ENCODE measurements at regions not wholly inside any gene's neighbourhood (a gene's known extent, or its start where the extent isn't known, plus 50 kb on each side); places are given as distances from the start of the nearest gene placed in this dataset.
"Not testable (repeated sequence)": the region's sequence is repeated elsewhere in the genome, so short reads cannot be mapped to it uniquely, and the experiment has no call there.

DNA sequence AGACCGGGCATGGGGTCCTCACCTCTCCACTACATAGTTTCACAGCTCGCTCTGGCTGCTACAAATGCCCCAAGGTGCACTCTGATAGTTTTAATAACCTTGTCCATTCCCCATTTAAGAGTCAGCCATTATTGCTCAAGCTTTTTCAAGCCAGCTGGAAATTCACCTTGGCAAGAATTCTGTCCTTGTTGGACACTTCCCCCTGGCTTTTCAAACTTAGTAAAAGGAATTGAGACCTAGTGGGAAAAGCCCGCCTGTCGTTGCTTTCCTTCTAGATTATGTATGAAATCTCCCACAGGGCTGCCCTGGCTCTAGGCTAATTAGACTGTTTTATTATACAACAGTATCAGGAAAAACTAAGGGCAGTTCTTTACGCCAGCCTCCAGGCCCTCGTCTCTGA is 293.7 kb upstream of the GADL1 start:
- DNase-seq, result no peak

GRCh38 chr3:31189330-31189729 is 294.9 kb upstream of the GADL1 start:
- DNase-seq, result no peak

- no peak for DNase-seq
Measured at GRCh38 chr3:31189971-31190370, 295.5 kb upstream of the GADL1 start.

GRCh38 chr3:31191354-31191753 is 296.9 kb upstream of the GADL1 start:
- no peak for DNase-seq

DNA sequence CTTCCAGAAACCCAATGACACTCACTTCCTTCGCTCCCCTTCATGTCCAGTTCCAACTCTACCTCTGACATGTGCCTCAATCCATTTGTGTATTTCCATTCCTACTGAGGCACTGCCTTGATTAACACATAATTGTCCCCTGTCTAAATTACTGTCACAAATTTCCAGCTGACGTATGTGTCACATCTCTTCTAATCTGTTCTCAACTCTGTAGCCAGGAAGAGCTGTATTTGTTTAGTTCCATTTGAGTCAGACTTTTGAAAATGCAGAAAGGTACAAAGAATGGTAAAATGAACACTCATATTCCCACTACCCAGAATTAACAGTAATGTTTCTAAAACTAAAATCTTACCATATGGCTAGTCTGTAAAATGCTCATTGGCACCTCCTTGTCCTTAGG is 299.0 kb upstream of the GADL1 start:
- no peak for DNase-seq

DNA sequence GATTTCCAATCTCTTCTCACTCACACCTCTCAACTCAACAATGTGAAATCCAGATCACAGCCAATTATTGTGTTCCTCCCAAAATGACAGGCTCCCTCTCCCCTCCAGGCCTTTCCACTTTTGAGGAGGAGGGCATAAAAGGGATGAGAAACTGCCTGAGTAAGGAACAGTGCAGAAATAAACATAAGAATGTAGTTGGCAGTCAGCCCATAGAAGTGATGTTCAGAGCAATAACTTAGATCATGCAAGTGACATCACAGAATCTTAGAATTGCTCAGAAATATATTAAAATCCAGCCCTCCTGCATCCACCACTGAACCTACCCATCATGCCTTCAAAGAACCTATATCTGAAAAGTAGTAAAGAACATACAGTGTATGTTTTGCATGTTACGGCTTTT is 299.4 kb upstream of the GADL1 start:
- no peak for DNase-seq

DNA sequence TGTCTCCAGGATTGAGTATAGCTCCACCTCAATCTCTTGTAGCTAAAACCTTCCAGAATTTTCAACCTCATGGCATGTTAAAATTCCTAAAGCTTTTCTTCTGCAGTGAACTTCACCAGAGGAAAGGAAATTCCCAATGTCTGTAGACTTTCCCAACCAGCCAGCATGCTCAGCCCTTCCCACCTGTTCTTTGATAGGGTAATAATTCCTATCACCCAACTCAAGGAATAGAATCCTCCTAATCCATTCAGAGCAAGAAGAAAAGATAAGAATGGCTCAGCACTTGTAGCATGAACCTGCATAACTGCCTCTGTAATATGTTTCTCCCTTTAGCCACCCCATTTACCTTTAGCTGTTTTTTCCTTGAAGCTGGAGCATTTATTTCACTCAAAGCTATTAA is 301.8 kb upstream of the GADL1 start:
- DNase-seq, result no peak

DNA sequence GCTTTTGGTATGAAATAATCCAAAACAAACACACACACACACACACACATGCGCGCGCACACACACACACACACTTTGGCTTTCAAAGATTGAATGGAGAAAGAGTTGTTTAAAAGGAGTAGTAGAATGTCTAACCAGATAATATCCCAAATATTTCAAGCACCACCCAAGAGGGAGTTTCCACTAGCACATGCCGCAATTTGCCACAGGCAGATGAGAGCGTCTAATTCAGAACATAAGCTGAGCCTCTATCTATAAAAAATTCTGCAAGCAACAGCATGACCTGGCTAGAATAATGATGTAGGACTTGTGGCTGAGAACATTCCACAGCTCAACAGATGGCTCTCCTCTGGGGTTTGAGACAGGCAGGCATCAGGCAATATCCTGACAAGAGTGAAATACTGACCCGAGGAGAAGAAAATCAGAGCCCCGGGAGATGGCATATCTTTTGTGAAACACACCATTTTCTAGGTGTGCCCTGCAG is 302.5 kb upstream of the GADL1 start:
- no peak for DNase-seq

- no peak for DNase-seq
Measured at GRCh38 chr3:31197941-31198340, 303.5 kb upstream of the GADL1 start.

- no peak for DNase-seq
Measured at GRCh38 chr3:31198890-31199289, 304.4 kb upstream of the GADL1 start.

- no peak for DNase-seq
Measured at GRCh38 chr3:31203960-31204795, 309.7 kb upstream of the GADL1 start.

DNA sequence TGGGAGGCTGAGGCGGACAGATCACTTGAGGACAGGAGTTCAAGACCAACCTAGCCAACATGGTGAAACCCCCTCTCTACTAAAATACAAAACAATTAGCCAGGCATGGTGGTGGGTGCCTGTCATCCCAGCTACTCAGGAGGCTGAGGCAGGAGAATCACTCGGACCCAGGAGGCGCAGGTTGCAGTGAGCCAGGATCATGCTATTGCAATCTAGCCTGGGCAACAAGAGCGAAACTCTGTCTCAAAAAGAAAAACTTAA is 310.3 kb upstream of the GADL1 start:
- DNase-seq, result not testable (repeated sequence)

DNA sequence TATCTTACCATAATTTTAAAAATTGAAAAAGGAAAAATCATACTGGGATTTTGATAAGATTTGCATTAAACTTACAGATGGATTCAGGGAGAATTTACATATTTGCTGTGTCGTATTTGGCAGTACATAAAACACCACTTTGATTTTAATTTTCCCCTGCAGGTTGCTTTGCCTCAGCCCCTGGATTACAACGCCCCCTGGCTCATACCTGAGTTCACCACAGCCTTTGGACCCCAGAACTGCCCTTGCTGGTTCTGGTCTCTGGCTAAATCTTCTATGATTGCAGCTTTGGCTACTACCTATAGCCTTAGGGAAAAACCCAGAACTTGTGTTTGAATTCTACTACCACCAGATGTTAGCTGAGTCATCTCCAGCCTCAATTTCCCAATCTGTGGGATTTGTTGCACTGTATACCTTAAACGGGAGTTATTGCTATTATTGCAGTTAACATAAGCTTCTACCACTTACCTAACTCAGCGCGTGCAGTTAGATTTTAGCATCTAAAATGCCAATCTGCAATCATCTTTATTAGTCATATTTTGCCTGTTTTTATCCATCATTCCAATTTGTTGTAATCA is 315.7 kb upstream of the GADL1 start:
- no peak for DNase-seq

DNA sequence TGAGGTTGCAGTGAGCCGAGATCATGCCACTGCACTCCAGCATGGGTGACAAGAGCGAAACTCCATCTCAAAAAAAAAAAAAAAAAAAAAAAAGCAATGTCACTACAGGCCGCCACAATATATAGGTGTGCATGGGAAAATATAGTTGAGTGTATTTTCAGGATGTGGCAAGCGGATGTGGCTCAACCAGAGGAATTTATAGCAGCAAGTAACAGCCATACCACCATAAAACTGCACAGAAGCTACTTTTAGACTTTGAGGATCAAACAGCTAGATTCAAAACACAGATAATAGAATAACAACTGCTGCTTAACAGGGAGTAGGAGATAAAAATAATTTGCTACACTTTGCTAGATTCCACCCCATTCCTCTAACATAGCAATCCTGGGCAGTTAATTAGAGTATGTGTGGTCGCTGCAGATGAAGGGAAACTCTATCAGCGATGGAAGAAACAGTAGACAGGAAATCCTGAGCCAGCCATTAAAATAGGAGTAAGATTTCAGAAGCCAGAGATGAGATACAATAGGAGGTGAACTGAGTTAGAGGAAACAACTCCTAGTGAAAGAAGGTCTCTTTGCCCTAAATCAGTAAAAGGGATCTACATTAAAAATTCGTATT is 318.7 kb upstream of the STT3B start:
- no peak for DNase-seq

GRCh38 chr3:31218082-31218481 is 314.6 kb upstream of the STT3B start:
- no peak for DNase-seq

DNA sequence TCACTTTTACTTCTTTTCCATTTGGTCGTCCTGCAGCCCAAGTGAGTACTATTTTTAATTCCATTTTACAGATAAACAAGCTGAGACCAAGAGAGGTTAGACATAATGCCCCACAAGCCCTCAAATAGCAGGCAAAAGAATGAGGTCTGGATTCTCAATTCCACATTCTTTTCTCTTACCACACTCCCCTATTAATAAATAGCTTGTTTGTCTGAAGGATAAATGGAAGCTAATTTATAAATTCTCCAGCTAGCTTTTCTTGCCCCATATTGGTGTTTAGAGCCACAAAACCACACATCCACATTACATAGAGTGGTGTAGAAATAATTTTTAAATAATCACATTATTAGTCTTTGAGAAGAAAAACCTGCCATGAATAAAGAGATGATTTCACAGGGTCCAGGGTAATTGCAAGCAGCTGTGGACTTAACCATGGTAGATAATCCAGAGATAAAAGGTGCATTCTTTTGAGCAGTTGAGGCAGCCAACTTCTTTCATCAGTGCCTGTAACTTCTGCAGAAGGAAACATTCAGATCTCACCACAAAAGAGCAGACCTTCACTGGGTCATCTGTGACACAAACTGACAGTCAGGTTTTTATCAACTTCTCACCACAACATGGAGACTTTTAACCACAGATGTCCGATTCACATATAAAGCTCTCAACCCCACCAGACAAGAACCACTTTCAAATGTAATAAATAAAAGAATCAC is 313.4 kb upstream of the STT3B start:
- no peak for DNase-seq

DNA sequence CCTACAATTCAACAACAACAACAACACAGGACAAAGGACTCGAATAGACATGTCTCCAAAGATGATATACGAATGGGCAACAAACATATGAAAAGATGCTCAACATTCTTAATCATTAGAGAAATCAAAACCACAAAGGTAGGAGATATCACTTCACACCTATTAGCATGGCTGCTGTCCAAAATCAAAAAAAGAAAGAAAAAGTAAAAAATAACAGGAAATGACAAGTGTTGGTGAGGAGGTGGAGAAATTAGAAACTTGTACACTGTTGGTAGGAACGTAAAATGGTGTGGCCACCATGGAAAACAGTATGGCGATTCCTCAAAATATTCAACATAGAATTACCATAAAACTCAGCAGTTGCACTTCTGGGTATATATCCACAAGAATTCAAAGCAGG is 312.3 kb upstream of the STT3B start:
- DNase-seq, result no peak

DNA sequence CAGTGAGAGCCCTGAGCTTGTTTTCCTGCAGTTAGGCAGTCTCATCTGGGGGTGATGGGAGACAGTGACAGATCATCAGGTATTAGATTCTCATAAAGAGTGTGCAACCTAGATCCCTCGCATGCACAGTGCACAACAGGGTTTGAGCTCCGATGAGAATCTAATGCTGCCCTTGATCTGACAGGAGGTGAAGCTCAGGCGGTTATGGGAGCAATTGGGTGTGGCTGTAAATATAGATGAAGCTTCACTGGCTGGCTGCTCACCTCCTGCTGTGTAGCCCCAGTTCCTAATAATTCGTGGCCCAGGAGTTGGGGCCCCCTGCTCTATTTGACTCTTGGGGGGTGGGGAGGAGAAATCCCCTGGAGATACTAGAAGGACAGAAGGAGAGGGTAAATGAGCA is 309.4 kb upstream of the STT3B start:
- no peak for DNase-seq

- no peak for DNase-seq
Measured at GRCh38 chr3:31224936-31225335, 307.8 kb upstream of the STT3B start.

GRCh38 chr3:31225923-31226322 is 306.8 kb upstream of the STT3B start:
- DNase-seq, result no peak

DNA sequence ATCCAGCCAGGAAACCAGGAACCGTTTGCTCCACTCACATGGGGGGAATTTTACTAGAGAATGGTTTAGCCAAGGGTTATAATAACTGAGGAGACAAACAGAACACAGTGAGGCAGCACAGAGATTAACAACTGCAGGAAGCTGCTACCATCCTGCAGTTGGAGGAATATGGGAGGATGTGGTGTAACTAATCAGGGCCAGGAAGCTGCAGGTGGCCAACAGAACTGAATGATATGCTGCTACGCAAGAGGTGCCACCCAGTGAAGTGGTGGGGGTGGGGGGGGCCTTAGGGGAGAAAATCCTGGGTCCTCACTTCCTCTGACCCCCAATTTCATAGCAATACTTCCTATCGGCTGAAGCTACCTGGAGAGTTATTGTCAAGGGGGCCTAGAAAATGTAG is 306.4 kb upstream of the STT3B start:
- no peak for DNase-seq

GRCh38 chr3:31227131-31227562 is 305.6 kb upstream of the STT3B start:
- no peak for DNase-seq

GRCh38 chr3:31230425-31231223 is 302.1 kb upstream of the STT3B start:
- no peak for DNase-seq

All from retina (tissue), 1 donor.